ENCODE measurements at regions not wholly inside any gene's neighbourhood (a gene's known extent, or its start where the extent isn't known, plus 50 kb on each side); places are given as distances from the start of the nearest gene placed in this dataset.

DNA sequence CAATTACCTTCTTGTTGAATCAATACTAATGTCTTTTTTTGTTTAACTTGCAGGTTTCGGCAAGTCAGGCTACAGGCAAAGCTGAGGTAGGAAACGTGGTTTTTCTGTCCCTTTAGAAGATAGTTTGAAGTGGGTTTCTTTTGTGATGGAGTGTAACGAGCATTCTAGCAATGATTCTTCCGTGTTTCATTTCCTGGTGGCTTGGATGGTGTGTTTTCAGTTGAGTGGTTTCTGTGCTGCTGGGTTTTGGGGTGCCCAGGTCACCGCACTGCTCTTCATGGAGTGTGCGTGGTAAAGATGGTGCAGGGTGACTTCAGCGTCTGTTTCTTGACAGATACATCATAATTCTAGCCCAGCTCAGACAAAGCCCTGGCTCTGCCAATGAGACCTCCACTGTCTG lies 769.7 kb upstream of the EEF2KMT start:
- Histone ChIP-seq H3K4me1 (ENCODE audit: insufficient read depth, insufficient read length) (no peaks in the 10 kb centered on the region), H3K36me3 (ENCODE audit: insufficient read depth, insufficient read length, low read length) (no peaks in the 10 kb centered on the region), H3K9ac (ENCODE audit: insufficient read length, low read depth) (no peak overlapping the region), H3K4me3 (ENCODE audit: insufficient read length, low read depth) (no peak overlapping the region), H3K27me3 (ENCODE audit: insufficient read depth, insufficient read length) (no peaks in the 10 kb centered on the region), H3K9me3 (ENCODE audit: insufficient read depth, low read length) (no peaks in the 10 kb centered on the region)
- no peak for TF ChIP-seq YY1 (IDR thresholded peaks at IDR 0.05; ENCODE audit: insufficient read depth, insufficient read length)
- no peak for TF ChIP-seq SUZ12 (IDR thresholded peaks at IDR 0.05; ENCODE audit: extremely low read depth, insufficient read depth, insufficient read length)
- no peak for TF ChIP-seq ZNF274 (IDR thresholded peaks at IDR 0.05; ENCODE audit: low read depth, low read length)
- no peak for DNase-seq (ENCODE audit: low read depth, low spot score)

DNA sequence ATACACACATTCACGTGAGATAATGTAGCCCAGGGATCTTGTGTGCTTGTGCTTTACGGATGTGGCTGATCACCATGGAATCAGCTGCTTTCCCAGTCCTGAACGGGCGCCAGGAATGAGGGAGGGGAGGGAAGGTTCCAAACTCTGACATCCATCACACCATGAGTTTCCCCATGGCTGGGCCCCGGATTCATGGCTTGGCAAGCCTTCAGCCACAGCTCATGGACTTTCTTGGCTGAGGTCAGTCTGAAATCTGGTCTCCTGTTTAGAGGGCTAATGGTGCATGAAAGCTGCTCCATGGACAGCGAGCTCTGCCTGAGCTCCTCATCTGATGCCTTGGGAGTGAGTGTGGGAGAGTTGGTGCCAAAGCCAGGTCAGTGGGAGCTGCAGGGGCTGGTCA lies 767.6 kb upstream of the EEF2KMT start:
- no peaks in the 10 kb centered on the region for H3K9me3 ChIP-seq (ENCODE audit: insufficient read depth, low read length)
- DNase-seq (ENCODE audit: low read depth, low spot score), result no peak
- no peaks in the 10 kb centered on the region for H3K27me3 ChIP-seq (ENCODE audit: insufficient read depth, insufficient read length)
- H3K9ac ChIP-seq (ENCODE audit: insufficient read length, low read depth), result no peak overlapping the region
- no peak for TF ChIP-seq YY1 (IDR thresholded peaks at IDR 0.05; ENCODE audit: insufficient read depth, insufficient read length)
- no peak for TF ChIP-seq SUZ12 (IDR thresholded peaks at IDR 0.05; ENCODE audit: extremely low read depth, insufficient read depth, insufficient read length)
- no peak for TF ChIP-seq ZNF274 (IDR thresholded peaks at IDR 0.05; ENCODE audit: low read depth, low read length)
- H3K4me3 ChIP-seq (ENCODE audit: insufficient read length, low read depth), result no peak overlapping the region
- H3K36me3 ChIP-seq (ENCODE audit: insufficient read depth, insufficient read length, low read length), result no peaks in the 10 kb centered on the region
- H3K4me1 ChIP-seq (ENCODE audit: insufficient read depth, insufficient read length), result no peaks in the 10 kb centered on the region

- TF ChIP-seq SUZ12 (IDR thresholded peaks at IDR 0.05; ENCODE audit: extremely low read depth, insufficient read depth, insufficient read length), result no peak
- TF ChIP-seq ZNF274 (IDR thresholded peaks at IDR 0.05; ENCODE audit: low read depth, low read length), result no peak
- no peak for TF ChIP-seq YY1 (IDR thresholded peaks at IDR 0.05; ENCODE audit: insufficient read depth, insufficient read length)
- no peak for DNase-seq (ENCODE audit: low read depth, low spot score)
- no peaks in the 10 kb centered on the region for H3K4me1 ChIP-seq (ENCODE audit: insufficient read depth, insufficient read length)
- no peaks in the 10 kb centered on the region for H3K36me3 ChIP-seq (ENCODE audit: insufficient read depth, insufficient read length, low read length)
- no peak overlapping the region for H3K4me3 ChIP-seq (ENCODE audit: insufficient read length, low read depth)
- no peaks in the 10 kb centered on the region for H3K9me3 ChIP-seq (ENCODE audit: insufficient read depth, low read length)
- no peaks in the 10 kb centered on the region for H3K27me3 ChIP-seq (ENCODE audit: insufficient read depth, insufficient read length)
- no peak overlapping the region for H3K9ac ChIP-seq (ENCODE audit: insufficient read length, low read depth)
Observed at GRCh38 chr16:5863071-5863606, 765.5 kb upstream of the EEF2KMT start.

GRCh38 chr16:5862103-5862840 lies 764.7 kb upstream of the EEF2KMT start:
- TF ChIP-seq SUZ12 (IDR thresholded peaks at IDR 0.05; ENCODE audit: extremely low read depth, insufficient read depth, insufficient read length) (no peak), ZNF274 (IDR thresholded peaks at IDR 0.05; ENCODE audit: low read depth, low read length) (no peak), YY1 (IDR thresholded peaks at IDR 0.05; ENCODE audit: insufficient read depth, insufficient read length) (no peak)
- Histone ChIP-seq H3K9me3 (ENCODE audit: insufficient read depth, low read length) (no peaks in the 10 kb centered on the region), H3K9ac (ENCODE audit: insufficient read length, low read depth) (no peak overlapping the region), H3K4me1 (ENCODE audit: insufficient read depth, insufficient read length) (no peaks in the 10 kb centered on the region), H3K36me3 (ENCODE audit: insufficient read depth, insufficient read length, low read length) (no peaks in the 10 kb centered on the region), H3K4me3 (ENCODE audit: insufficient read length, low read depth) (no peak overlapping the region), H3K27me3 (ENCODE audit: insufficient read depth, insufficient read length) (no peaks in the 10 kb centered on the region)
- no peak for DNase-seq (ENCODE audit: low read depth, low spot score)

GRCh38 chr16:5861241-5861640 lies 763.6 kb upstream of the EEF2KMT start:
- H3K27me3 ChIP-seq (ENCODE audit: insufficient read depth, insufficient read length), result no peaks in the 10 kb centered on the region
- H3K4me1 ChIP-seq (ENCODE audit: insufficient read depth, insufficient read length), result no peaks in the 10 kb centered on the region
- no peak overlapping the region for H3K4me3 ChIP-seq (ENCODE audit: insufficient read length, low read depth)
- TF ChIP-seq YY1 (IDR thresholded peaks at IDR 0.05; ENCODE audit: insufficient read depth, insufficient read length) (no peak), SUZ12 (IDR thresholded peaks at IDR 0.05; ENCODE audit: extremely low read depth, insufficient read depth, insufficient read length) (no peak), ZNF274 (IDR thresholded peaks at IDR 0.05; ENCODE audit: low read depth, low read length) (no peak)
- no peak for DNase-seq (ENCODE audit: low read depth, low spot score)
- no peaks in the 10 kb centered on the region for H3K9me3 ChIP-seq (ENCODE audit: insufficient read depth, low read length)
- no peak overlapping the region for H3K9ac ChIP-seq (ENCODE audit: insufficient read length, low read depth)
- no peaks in the 10 kb centered on the region for H3K36me3 ChIP-seq (ENCODE audit: insufficient read depth, insufficient read length, low read length)

GRCh38 chr16:5858180-5858579 lies 760.6 kb upstream of the EEF2KMT start:
- DNase-seq (ENCODE audit: low read depth, low spot score), result no peak
- no peak overlapping the region for H3K4me3 ChIP-seq (ENCODE audit: insufficient read length, low read depth)
- TF ChIP-seq SUZ12 (IDR thresholded peaks at IDR 0.05; ENCODE audit: extremely low read depth, insufficient read depth, insufficient read length) (no peak), ZNF274 (IDR thresholded peaks at IDR 0.05; ENCODE audit: low read depth, low read length) (no peak), YY1 (IDR thresholded peaks at IDR 0.05; ENCODE audit: insufficient read depth, insufficient read length) (no peak)
- no peaks in the 10 kb centered on the region for H3K36me3 ChIP-seq (ENCODE audit: insufficient read depth, insufficient read length, low read length)
- no peaks in the 10 kb centered on the region for H3K27me3 ChIP-seq (ENCODE audit: insufficient read depth, insufficient read length)
- H3K9ac ChIP-seq (ENCODE audit: insufficient read length, low read depth), result no peak overlapping the region
- no peaks in the 10 kb centered on the region for H3K4me1 ChIP-seq (ENCODE audit: insufficient read depth, insufficient read length)
- no peaks in the 10 kb centered on the region for H3K9me3 ChIP-seq (ENCODE audit: insufficient read depth, low read length)

- no peak for DNase-seq (ENCODE audit: low read depth, low spot score)
- Histone ChIP-seq H3K9ac (ENCODE audit: insufficient read length, low read depth) (no peak overlapping the region), H3K36me3 (ENCODE audit: insufficient read depth, insufficient read length, low read length) (no peaks in the 10 kb centered on the region), H3K27me3 (ENCODE audit: insufficient read depth, insufficient read length) (no peaks in the 10 kb centered on the region), H3K4me3 (ENCODE audit: insufficient read length, low read depth) (no peak overlapping the region), H3K9me3 (ENCODE audit: insufficient read depth, low read length) (no peaks in the 10 kb centered on the region), H3K4me1 (ENCODE audit: insufficient read depth, insufficient read length) (peaks cover 2% of the 10 kb centered on the region)
- TF ChIP-seq YY1 (IDR thresholded peaks at IDR 0.05; ENCODE audit: insufficient read depth, insufficient read length) (no peak), SUZ12 (IDR thresholded peaks at IDR 0.05; ENCODE audit: extremely low read depth, insufficient read depth, insufficient read length) (no peak), ZNF274 (IDR thresholded peaks at IDR 0.05; ENCODE audit: low read depth, low read length) (no peak)
Observed at GRCh38 chr16:5854027-5854426, 756.4 kb upstream of the EEF2KMT start.
